ENCODE measurements at regions not wholly inside any gene's neighbourhood (a gene's known extent, or its start where the extent isn't known, plus 50 kb on each side); places are given as distances from the start of the nearest gene placed in this dataset.

DNA sequence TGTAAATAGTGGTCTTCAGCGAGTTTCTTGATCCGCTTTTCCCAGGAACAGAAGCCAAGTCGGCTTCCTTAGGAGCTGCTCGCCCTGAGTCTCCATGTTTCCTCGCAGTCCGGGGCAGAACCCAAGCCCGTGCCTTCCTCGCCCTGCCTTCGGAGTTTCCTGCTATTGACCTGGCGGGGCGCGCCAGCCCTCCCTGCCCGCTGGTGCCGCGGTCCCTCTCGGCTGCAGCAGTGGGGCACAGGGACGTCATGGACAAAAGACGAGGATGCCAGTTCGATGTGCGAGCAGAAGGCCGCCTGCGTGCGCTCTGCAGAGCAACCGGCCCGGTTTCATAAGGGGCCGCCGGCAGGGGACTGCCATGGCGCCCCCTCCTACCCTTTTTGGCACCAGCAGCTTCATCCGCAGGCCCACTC, 156.6 kb downstream of the TM9SF2 start:
- H3K27me3 Mint-ChIP-seq = no peaks in the 10 kb centered on the region
- H3K9me3 ChIP-seq (ENCODE audit: control insufficient read depth, low read length, poor library complexity, severe bottlenecking) = no peaks in the 10 kb centered on the region
- H3K4me3 Mint-ChIP-seq = peak overlapping the region; percentile 87
- DNase-seq (peak in 2 of 3 donors; percentile 14 to 17), ATAC-seq (peak; percentile 2)
- no peaks in the 10 kb centered on the region for H3K36me3 Mint-ChIP-seq (ENCODE audit: low read depth)
- H3K27ac Mint-ChIP-seq = peak overlapping the region; percentile 90
- peaks cover 33% of the 10 kb centered on the region for H3K4me1 Mint-ChIP-seq

DNA sequence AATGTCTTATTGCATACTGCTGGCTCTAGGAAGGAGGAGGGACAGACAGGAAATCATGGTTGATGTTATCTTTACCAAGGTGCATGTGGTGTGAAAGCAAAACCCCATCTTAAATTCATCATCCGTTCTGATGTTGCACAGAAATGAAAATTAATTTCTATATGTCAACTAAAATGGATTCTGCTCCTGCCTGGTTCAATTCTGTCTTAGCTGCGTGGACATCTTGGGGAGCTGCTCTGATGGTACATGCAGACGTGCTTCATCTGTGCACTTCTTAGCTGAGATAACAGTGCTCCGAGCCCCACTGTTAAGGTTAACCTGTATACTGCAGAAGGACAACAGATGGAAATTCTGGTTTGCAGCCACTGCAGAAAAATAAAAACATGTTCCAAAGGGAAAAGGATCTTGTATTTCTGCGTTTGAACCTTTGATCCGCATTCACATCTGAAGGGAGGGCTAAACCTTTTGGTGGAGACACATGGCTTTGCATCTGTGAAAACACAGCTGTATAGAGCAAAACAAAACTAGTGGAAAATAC, 155.6 kb downstream of the TM9SF2 start:
- H3K27me3 Mint-ChIP-seq = no peaks in the 10 kb centered on the region
- H3K36me3 Mint-ChIP-seq (ENCODE audit: low read depth) = no peaks in the 10 kb centered on the region
- DNase-seq (no peak), ATAC-seq (peak; percentile 80)
- peak overlapping the region; percentile 90 for H3K27ac Mint-ChIP-seq
- peaks cover 33% of the 10 kb centered on the region for H3K4me1 Mint-ChIP-seq
- H3K4me3 Mint-ChIP-seq = peak overlapping the region; percentile 87
- no peaks in the 10 kb centered on the region for H3K9me3 ChIP-seq (ENCODE audit: control insufficient read depth, low read length, poor library complexity, severe bottlenecking)

DNA sequence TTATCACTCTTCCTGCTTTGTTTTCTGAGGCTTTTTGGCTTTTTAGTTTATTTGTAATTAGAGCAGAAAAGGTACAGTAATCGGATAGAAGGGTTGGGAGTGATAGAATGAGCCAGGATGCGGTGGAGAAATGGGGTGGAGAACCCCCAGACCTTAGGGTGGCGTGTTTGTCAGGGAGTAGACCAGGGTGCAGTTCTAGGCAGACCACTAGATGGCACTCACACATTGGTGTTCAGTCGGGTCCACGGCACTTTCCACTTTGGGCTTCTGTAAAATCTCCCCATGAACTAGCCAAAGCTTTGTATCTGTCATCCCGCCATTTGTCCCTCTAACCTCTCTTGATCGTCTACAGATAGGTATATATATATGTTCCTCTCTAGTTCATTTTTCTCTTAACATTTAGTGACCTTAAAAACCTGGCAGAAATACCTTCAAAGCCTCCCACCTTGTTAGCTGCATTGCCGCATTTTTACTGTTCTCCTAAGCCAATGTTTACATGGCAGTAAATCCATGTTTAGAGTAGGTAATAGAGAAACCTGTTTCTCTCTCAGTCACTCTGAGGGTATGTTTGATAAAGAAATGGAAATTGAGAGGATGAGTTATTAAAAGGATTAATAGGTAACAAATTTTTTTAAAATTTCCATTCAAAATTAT, 154.9 kb downstream of the TM9SF2 start:
- ATAC-seq = peak; percentile 76
- peak overlapping the region; percentile 90 for H3K27ac Mint-ChIP-seq
- no peaks in the 10 kb centered on the region for H3K36me3 Mint-ChIP-seq (ENCODE audit: low read depth)
- peaks cover 33% of the 10 kb centered on the region for H3K4me1 Mint-ChIP-seq
- H3K27me3 Mint-ChIP-seq = no peaks in the 10 kb centered on the region
- H3K9me3 ChIP-seq (ENCODE audit: control insufficient read depth, low read length, poor library complexity, severe bottlenecking) = no peaks in the 10 kb centered on the region
- H3K4me3 Mint-ChIP-seq = peak overlapping the region; percentile 87
- peak; percentile 64 to 74 (median 72) for DNase-seq

DNA sequence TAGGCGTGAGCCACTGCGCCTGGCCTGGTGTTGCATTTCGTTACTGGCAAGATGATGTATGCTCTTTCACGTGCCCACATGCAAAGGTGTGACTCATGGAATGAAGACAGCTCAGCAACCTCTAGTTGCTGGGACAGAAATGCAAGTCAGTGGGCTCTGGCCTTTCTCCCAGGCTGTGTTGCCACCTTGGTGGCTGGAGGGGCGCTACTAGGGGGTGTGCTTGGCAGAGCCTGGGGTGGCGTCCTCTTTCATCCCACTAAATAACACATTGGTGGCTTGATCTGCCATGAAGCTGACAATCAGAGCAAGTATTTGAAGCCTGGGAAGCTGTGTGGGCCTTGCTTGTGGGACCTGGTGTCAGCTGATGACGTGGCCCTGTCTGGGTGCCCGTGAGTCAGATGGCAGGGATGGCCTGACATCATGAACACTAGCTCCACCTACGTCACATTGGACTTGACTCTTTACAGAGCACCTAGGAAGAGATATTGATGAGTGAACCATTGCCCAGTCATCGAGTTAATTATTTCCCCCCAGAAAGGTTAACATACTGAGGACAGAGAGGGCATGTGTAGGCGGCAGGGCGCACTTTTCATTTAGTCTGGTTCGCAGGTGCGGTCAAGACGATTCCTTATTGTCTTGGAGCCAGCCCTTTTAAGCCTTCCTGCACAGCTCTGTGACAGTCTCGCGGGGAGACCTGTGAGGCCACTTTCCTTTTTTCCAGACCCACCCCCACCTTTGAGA, 154.2 kb downstream of the TM9SF2 start:
- H3K36me3 Mint-ChIP-seq (ENCODE audit: low read depth) = no peaks in the 10 kb centered on the region
- H3K4me3 Mint-ChIP-seq = peak overlapping the region; percentile 87
- H3K9me3 ChIP-seq (ENCODE audit: control insufficient read depth, low read length, poor library complexity, severe bottlenecking) = no peaks in the 10 kb centered on the region
- H3K27ac Mint-ChIP-seq = peak overlapping the region; percentile 90
- H3K4me1 Mint-ChIP-seq = peaks cover 36% of the 10 kb centered on the region
- no peaks in the 10 kb centered on the region for H3K27me3 Mint-ChIP-seq
- no peak for DNase-seq
- no peak for ATAC-seq

DNA sequence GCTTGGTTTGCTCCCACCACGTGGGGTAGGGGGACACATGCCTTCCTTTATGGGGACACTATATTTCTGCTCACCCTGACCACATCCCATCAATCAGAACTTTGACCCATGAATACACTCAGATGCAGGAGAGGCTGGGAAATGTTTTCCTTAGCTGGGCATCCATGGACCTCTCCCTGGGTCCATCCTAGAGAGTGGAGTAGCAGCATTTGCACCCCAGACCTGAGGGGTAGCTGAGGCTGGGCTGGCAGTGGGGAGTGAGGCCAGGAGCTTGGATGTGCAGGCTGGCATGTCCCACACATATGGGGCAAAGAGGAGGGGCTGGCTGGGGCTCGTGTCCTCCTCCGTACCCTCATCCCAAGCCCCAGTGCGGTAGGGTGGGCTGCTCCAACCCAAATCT, 152.8 kb downstream of the TM9SF2 start:
- no peaks in the 10 kb centered on the region for H3K27me3 Mint-ChIP-seq
- no peak overlapping the region for H3K4me3 Mint-ChIP-seq
- no peaks in the 10 kb centered on the region for H3K9me3 ChIP-seq (ENCODE audit: control insufficient read depth, low read length, poor library complexity, severe bottlenecking)
- peak overlapping the region; percentile 84 for H3K27ac Mint-ChIP-seq
- DNase-seq (no peak), ATAC-seq (no peak)
- H3K4me1 Mint-ChIP-seq = peaks cover 27% of the 10 kb centered on the region
- no peaks in the 10 kb centered on the region for H3K36me3 Mint-ChIP-seq (ENCODE audit: low read depth)

DNA sequence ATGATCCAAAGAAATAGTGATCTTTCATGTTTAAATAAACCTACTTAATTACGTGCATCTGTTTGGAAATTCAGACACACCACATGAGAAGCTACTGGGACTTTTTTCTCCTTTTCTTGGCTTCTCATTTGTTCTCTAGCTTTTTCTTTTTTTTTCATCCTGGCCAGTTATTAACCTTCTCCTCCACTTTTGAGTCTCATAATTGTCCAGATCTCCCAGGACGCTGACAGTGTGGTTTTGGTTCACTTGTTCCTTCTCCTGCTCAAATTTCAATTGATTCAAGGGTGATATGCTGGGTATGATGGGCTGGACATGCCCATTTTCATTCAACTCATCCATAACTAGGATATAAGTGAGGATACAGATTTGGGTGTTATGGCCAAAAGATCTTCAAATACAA, 152.3 kb downstream of the TM9SF2 start:
- Mint-ChIP-seq H3K4me1 (peaks cover 24% of the 10 kb centered on the region), H3K27me3 (no peaks in the 10 kb centered on the region), H3K36me3 (ENCODE audit: low read depth) (no peaks in the 10 kb centered on the region), H3K4me3 (no peak overlapping the region), H3K27ac (peak overlapping the region; percentile 84)
- ATAC-seq = no peak
- DNase-seq = no peak
- H3K9me3 ChIP-seq (ENCODE audit: control insufficient read depth, low read length, poor library complexity, severe bottlenecking) = no peaks in the 10 kb centered on the region

DNA sequence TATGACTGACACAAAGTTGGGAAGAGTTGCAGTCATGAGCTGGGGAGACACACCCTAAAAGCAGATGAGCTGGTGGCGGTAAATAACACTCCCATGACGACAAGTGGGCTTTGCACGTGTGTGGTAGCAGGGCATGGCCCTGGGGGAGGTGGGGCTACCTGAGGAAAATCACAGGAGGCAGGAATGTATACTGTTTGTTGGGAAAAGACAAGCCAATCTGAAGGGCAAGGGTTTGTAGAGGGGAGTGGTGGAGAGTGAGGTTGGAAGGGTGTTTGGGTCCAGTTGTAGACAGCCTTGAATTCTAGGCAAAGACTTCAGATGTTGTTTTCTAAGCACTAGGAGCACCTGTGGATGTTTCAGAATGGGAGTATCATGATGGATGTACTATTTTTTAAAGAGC, 151.6 kb downstream of the TM9SF2 start:
- DNase-seq (no peak), ATAC-seq (no peak)
- Mint-ChIP-seq H3K36me3 (ENCODE audit: low read depth) (no peaks in the 10 kb centered on the region), H3K4me1 (peaks cover 22% of the 10 kb centered on the region), H3K27ac (peak overlapping the region; percentile 84), H3K4me3 (no peak overlapping the region), H3K27me3 (no peaks in the 10 kb centered on the region)
- H3K9me3 ChIP-seq (ENCODE audit: control insufficient read depth, low read length, poor library complexity, severe bottlenecking) = no peaks in the 10 kb centered on the region

DNA sequence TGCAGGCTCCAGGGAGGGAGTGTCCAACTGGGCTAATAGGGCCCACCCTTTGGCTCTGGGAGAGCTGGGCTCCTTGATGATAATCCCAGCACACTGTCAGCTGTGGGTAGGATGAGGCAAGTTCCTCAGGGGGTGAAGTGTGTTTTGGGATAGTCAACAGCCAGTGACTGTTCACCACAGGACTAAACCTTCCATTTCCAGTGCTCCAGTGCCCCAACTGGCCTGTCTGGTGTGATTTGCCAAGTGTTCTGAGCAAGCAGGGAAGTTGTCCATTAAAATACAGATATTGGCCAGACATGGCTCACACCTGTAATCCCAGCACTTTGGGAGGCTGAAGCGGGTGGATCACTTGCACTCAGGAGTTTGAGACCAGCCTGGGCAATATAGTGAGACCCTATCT, 150.9 kb downstream of the TM9SF2 start:
- Mint-ChIP-seq H3K27me3 (no peaks in the 10 kb centered on the region), H3K36me3 (ENCODE audit: low read depth) (no peaks in the 10 kb centered on the region), H3K4me1 (peaks cover 17% of the 10 kb centered on the region), H3K4me3 (no peak overlapping the region), H3K27ac (no peak overlapping the region)
- ATAC-seq (no peak), DNase-seq (no peak)
- no peaks in the 10 kb centered on the region for H3K9me3 ChIP-seq (ENCODE audit: control insufficient read depth, low read length, poor library complexity, severe bottlenecking)

DNA sequence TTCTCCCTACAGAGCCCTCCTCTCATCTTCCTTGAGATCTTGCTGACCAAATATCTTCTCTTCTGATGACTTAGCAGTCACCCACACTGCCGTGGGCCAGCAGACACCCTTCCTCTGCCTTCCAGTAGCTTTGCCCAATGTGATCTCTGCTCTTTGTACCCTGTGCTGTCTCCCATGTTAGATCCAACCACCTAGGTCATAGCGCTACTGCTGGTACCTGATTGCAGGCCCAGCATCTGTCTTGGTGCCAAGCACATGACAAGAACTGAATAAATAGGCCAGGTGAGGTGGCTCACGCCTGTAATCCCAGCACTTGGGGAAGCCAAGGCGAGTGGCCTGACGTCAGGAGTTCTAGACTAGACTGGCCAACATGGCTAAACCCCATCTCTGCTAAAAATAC, 149.7 kb downstream of the TM9SF2 start:
- no peak overlapping the region for H3K4me3 Mint-ChIP-seq
- H3K9me3 ChIP-seq (ENCODE audit: control insufficient read depth, low read length, poor library complexity, severe bottlenecking) = no peaks in the 10 kb centered on the region
- H3K27ac Mint-ChIP-seq = no peak overlapping the region
- H3K36me3 Mint-ChIP-seq (ENCODE audit: low read depth) = no peaks in the 10 kb centered on the region
- ATAC-seq (no peak), DNase-seq (no peak)
- H3K4me1 Mint-ChIP-seq = peaks cover 10% of the 10 kb centered on the region
- H3K27me3 Mint-ChIP-seq = no peaks in the 10 kb centered on the region

DNA sequence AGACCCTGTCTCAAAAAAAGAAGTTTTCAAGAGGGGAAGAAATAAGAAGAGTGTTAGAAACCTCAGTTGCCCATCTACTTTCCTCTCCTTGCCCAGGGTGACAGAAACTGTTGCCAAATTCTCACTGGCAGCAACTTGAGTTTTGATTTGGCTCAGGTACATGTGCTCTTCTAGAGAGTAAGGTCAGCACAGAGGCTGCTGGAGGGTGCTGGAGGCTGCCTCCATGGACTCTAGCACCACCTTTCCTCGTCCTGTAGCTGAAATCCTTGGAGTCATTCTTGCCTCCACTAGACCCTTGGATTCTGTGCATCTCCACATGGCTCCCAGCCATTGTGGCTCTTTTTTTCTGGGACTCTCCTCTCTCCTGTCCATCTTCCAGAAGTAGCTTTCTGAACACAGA, 149.1 kb downstream of the TM9SF2 start:
- Mint-ChIP-seq H3K36me3 (ENCODE audit: low read depth) (no peaks in the 10 kb centered on the region), H3K4me3 (no peak overlapping the region), H3K4me1 (peaks cover 9% of the 10 kb centered on the region), H3K27me3 (no peaks in the 10 kb centered on the region), H3K27ac (no peak overlapping the region)
- no peak for ATAC-seq
- no peaks in the 10 kb centered on the region for H3K9me3 ChIP-seq (ENCODE audit: control insufficient read depth, low read length, poor library complexity, severe bottlenecking)
- no peak for DNase-seq

DNA sequence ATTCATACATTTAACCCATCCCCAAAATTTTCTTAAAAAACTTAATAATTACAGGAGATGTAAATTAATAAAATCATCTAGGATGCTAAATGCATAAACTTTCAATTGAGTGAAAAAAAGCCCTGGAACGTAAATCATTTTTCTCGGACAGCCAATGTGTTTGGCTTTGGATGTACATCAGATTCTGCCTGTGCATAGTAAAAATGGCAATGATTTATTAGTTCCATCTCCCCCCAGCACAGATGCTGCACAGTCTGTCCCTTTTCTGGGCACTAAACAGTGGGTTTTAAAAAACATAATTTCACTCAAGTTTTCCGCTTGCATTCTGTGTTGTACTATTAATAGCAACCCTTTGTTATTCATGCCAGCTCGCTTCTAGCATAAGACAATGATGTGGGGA, 147.7 kb downstream of the TM9SF2 start:
- no peak for DNase-seq
- H3K9me3 ChIP-seq (ENCODE audit: control insufficient read depth, low read length, poor library complexity, severe bottlenecking) = no peaks in the 10 kb centered on the region
- H3K4me3 Mint-ChIP-seq = no peak overlapping the region
- peaks cover 8% of the 10 kb centered on the region for H3K4me1 Mint-ChIP-seq
- no peaks in the 10 kb centered on the region for H3K27me3 Mint-ChIP-seq
- no peak overlapping the region for H3K27ac Mint-ChIP-seq
- H3K36me3 Mint-ChIP-seq (ENCODE audit: low read depth) = peaks cover 2% of the 10 kb centered on the region
- ATAC-seq = no peak

DNA sequence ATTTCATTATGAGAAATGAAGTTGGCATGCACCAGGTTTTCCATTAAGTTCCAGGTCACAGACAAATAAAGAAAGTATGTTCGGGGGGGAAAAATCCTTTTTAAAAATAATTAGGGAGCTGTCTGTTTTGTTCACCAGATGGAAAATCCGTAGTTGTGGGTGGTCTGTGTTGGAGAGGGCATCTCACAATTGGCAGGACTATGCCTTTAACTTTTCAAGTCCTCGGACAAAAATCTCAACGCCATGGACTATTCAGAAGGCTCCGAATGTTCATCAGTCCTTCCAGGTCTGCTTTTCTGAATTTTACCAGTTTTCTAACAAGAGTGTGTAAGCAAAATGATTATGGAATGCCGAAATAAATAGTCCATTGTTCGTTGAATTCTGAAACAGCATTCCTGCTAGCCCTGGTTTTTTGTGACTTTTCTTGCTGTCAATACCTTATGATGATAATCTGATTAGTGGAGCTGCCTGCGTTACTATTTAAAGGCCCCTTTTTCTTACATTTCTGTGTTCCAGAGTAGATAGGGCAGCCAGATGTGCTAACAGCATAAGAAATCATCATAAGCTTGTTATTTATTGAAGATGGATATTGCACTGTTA, 146.9 kb downstream of the TM9SF2 start:
- no peaks in the 10 kb centered on the region for H3K27me3 Mint-ChIP-seq
- ATAC-seq = no peak
- no peak overlapping the region for H3K4me3 Mint-ChIP-seq
- DNase-seq = no peak
- peaks cover 2% of the 10 kb centered on the region for H3K36me3 Mint-ChIP-seq (ENCODE audit: low read depth)
- H3K9me3 ChIP-seq (ENCODE audit: control insufficient read depth, low read length, poor library complexity, severe bottlenecking) = no peaks in the 10 kb centered on the region
- no peak overlapping the region for H3K27ac Mint-ChIP-seq
- peaks cover 9% of the 10 kb centered on the region for H3K4me1 Mint-ChIP-seq

DNA sequence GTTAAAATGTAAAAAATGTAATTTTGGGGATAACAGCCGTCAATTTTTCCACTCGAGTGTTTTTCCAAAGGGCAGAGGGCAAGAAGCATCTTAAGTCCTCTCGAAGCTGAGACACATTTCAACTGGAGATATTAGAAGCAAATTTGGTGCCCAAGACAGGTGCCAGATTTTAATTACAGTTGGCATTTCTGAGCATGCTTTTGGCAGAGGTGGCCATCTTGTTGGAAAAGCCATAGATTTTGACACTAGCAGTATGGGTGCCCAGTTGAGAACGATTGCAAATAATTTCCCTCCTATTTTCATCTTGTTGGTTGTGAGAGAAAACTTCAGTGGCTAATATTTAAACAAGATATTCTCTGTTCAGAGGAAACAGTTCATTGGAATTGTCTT, 146.3 kb downstream of the TM9SF2 start:
- H3K4me3 Mint-ChIP-seq = no peak overlapping the region
- H3K36me3 Mint-ChIP-seq (ENCODE audit: low read depth) = peaks cover 2% of the 10 kb centered on the region
- DNase-seq (no peak), ATAC-seq (no peak)
- H3K27me3 Mint-ChIP-seq = no peaks in the 10 kb centered on the region
- peaks cover 11% of the 10 kb centered on the region for H3K4me1 Mint-ChIP-seq
- no peaks in the 10 kb centered on the region for H3K9me3 ChIP-seq (ENCODE audit: control insufficient read depth, low read length, poor library complexity, severe bottlenecking)
- no peak overlapping the region for H3K27ac Mint-ChIP-seq

Measured in T-helper 17 cell (primary cell).